Keratinocyte (primary cell): ENCODE measurements at regions not wholly inside any gene's neighbourhood (a gene's known extent, or its start where the extent isn't known, plus 50 kb on each side); places are given as distances from the start of the nearest gene placed in this dataset.

Experiments
- EZH2 ChIP-seq: IDR thresholded peaks from one replicate; pipeline ENCODE4 v1.6.1; 2012; ENCODE audit warnings: inconsistent platforms, mild to moderate bottlenecking, low read length, moderate library complexity
- TF ChIP-seq, protein P1 (sequence below), 3 experiments: IDR thresholded peaks in 1 of 3; conservative IDR thresholded peaks in 1 of 3; optimal IDR thresholded peaks in 1 of 3; 2 replicates in 2 of 3; 3 replicates in 1 of 3; pipeline versions ENCODE3 to v1.5.1; 2011; ENCODE audit warnings: low read length in 3 of 3, mild to moderate bottlenecking in 3 of 3, moderate library complexity in 2 of 3, control low read depth in 1 of 3, inconsistent platforms in 1 of 3; ENCODE audit not compliant: insufficient read depth in 2 of 3; ENCODE audit errors: extremely low read depth in 1 of 3

DNA sequence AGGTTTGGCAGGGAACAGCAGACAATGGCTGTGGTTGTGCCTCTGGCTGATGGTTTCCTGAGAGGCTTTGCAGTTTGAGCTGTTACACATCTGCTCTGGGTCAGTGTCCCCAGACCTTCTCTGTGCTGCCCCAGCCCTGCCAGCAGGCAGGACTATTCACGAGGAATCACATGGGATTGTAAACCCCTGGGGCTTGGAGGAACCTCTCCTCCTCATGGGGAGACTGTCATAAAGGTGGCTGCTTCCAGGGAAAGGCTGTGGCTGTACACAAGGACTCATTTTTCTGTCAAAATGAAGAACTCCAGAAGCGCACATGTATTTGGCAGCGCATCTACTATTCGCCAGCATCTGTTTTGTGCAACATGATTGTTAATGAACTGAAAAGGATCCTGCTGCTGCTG lies 142.6 kb upstream of the CYP1B1 start:
- TF ChIP-seq, protein P1, sequence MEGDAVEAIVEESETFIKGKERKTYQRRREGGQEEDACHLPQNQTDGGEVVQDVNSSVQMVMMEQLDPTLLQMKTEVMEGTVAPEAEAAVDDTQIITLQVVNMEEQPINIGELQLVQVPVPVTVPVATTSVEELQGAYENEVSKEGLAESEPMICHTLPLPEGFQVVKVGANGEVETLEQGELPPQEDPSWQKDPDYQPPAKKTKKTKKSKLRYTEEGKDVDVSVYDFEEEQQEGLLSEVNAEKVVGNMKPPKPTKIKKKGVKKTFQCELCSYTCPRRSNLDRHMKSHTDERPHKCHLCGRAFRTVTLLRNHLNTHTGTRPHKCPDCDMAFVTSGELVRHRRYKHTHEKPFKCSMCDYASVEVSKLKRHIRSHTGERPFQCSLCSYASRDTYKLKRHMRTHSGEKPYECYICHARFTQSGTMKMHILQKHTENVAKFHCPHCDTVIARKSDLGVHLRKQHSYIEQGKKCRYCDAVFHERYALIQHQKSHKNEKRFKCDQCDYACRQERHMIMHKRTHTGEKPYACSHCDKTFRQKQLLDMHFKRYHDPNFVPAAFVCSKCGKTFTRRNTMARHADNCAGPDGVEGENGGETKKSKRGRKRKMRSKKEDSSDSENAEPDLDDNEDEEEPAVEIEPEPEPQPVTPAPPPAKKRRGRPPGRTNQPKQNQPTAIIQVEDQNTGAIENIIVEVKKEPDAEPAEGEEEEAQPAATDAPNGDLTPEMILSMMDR (optimal IDR thresholded peaks at IDR 0.05 in 1 of 3, IDR thresholded peaks at IDR 0.05 in 1 of 3, conservative IDR thresholded peaks at IDR 0.05 in 1 of 3; ENCODE audit: extremely low read depth in 1 of 3, insufficient read depth in 2 of 3, low read length in 3 of 3), result no peak
- no peak for TF ChIP-seq EZH2
